ENCODE measurements at regions not wholly inside any gene's neighbourhood (a gene's known extent, or its start where the extent isn't known, plus 50 kb on each side); places are given as distances from the start of the nearest gene placed in this dataset.

- H3K9me3 ChIP-seq (ENCODE audit: severe bottlenecking) = peaks cover 4% of the 10 kb centered on the region
- no peak for TF ChIP-seq CTCF (IDR thresholded peaks at IDR 0.05; ENCODE audit: low read depth, low read length)
- no peak overlapping the region for H3K4me3 ChIP-seq (ENCODE audit: low read depth, low read length)
- DNase-seq = no peak
- no peaks in the 10 kb centered on the region for H3K36me3 ChIP-seq
- H3K27ac ChIP-seq = no peak overlapping the region
- H3K27me3 ChIP-seq (ENCODE audit: insufficient read depth, low read depth, severe bottlenecking) = no peaks in the 10 kb centered on the region
Measured at GRCh38 chr20:58056021-58056591, 172.3 kb downstream of the ANKRD60 start.

- no peaks in the 10 kb centered on the region for H3K36me3 ChIP-seq
- no peaks in the 10 kb centered on the region for H3K27me3 ChIP-seq (ENCODE audit: insufficient read depth, low read depth, severe bottlenecking)
- no peak overlapping the region for H3K4me3 ChIP-seq (ENCODE audit: low read depth, low read length)
- H3K27ac ChIP-seq = peak overlapping the region; percentile 64
- TF ChIP-seq CTCF (IDR thresholded peaks at IDR 0.05; ENCODE audit: low read depth, low read length) = no peak
- H3K9me3 ChIP-seq (ENCODE audit: severe bottlenecking) = peaks cover 4% of the 10 kb centered on the region
- peak; percentile 74 for DNase-seq
Measured at GRCh38 chr20:58054780-58055373, 173.6 kb downstream of the ANKRD60 start.

GRCh38 chr20:58054082-58054779, 174.2 kb downstream of the ANKRD60 start:
- Histone ChIP-seq H3K4me3 (ENCODE audit: low read depth, low read length) (no peak overlapping the region), H3K36me3 (no peaks in the 10 kb centered on the region), H3K9me3 (ENCODE audit: severe bottlenecking) (peaks cover 4% of the 10 kb centered on the region), H3K27ac (peak overlapping the region; percentile 64), H3K27me3 (ENCODE audit: insufficient read depth, low read depth, severe bottlenecking) (no peaks in the 10 kb centered on the region)
- TF ChIP-seq CTCF (IDR thresholded peaks at IDR 0.05; ENCODE audit: low read depth, low read length) = 0 out of 2 replicates have a peak, but pooled peaks have one; percentile 9
- no peak for DNase-seq

- Histone ChIP-seq H3K36me3 (no peaks in the 10 kb centered on the region), H3K9me3 (ENCODE audit: severe bottlenecking) (peaks cover 4% of the 10 kb centered on the region), H3K27me3 (ENCODE audit: insufficient read depth, low read depth, severe bottlenecking) (no peaks in the 10 kb centered on the region), H3K4me3 (ENCODE audit: low read depth, low read length) (no peak overlapping the region), H3K27ac (no peak overlapping the region)
- no peak for TF ChIP-seq CTCF (IDR thresholded peaks at IDR 0.05; ENCODE audit: low read depth, low read length)
- DNase-seq = no peak
Measured at GRCh38 chr20:58053391-58054055, 174.9 kb downstream of the ANKRD60 start.

- DNase-seq = no peak
- no peak for TF ChIP-seq CTCF (IDR thresholded peaks at IDR 0.05; ENCODE audit: low read depth, low read length)
- Histone ChIP-seq H3K9me3 (ENCODE audit: severe bottlenecking) (peaks cover 4% of the 10 kb centered on the region), H3K4me3 (ENCODE audit: low read depth, low read length) (no peak overlapping the region), H3K27me3 (ENCODE audit: insufficient read depth, low read depth, severe bottlenecking) (no peaks in the 10 kb centered on the region), H3K36me3 (no peaks in the 10 kb centered on the region), H3K27ac (no peak overlapping the region)
Measured at GRCh38 chr20:58051367-58051766, 177.1 kb downstream of the ANKRD60 start.

All from WERI-Rb-1 (cell line).